ENCODE measurements at regions not wholly inside any gene's neighbourhood (a gene's known extent, or its start where the extent isn't known, plus 50 kb on each side); places are given as distances from the start of the nearest gene placed in this dataset.

GRCh38 chr2:137729305-137729704 is 235.0 kb upstream of the HNMT start:
- no peak for DNase-seq

GRCh38 chr2:137737559-137737958 is 226.7 kb upstream of the HNMT start:
- no peak for DNase-seq

GRCh38 chr2:137741784-137742362 is 222.4 kb upstream of the HNMT start:
- DNase-seq = no peak

GRCh38 chr2:137747509-137747908 is 216.8 kb upstream of the HNMT start:
- DNase-seq = no peak

- no peak for DNase-seq
Observed at GRCh38 chr2:137748533-137748932, 215.7 kb upstream of the HNMT start.

GRCh38 chr2:137764646-137765045 is 199.6 kb upstream of the HNMT start:
- no peak for DNase-seq

GRCh38 chr2:137769406-137769805 is 194.9 kb upstream of the HNMT start:
- DNase-seq = no peak

- no peak for DNase-seq
Observed at GRCh38 chr2:137770166-137770565, 194.1 kb upstream of the HNMT start.

- DNase-seq = no peak
Observed at GRCh38 chr2:137771064-137771463, 193.2 kb upstream of the HNMT start.

- no peak for DNase-seq
Observed at GRCh38 chr2:137772451-137772850, 191.8 kb upstream of the HNMT start.

GRCh38 chr2:137775529-137775928 is 188.7 kb upstream of the HNMT start:
- no peak for DNase-seq

- DNase-seq = no peak
Observed at GRCh38 chr2:137776697-137777096, 187.6 kb upstream of the HNMT start.

- no peak for DNase-seq
Observed at GRCh38 chr2:137797641-137798040, 166.6 kb upstream of the HNMT start.

- DNase-seq = no peak
Observed at GRCh38 chr2:137799600-137799999, 164.7 kb upstream of the HNMT start.

GRCh38 chr2:137800386-137800785 is 163.9 kb upstream of the HNMT start:
- DNase-seq = no peak

- DNase-seq = no peak
Observed at GRCh38 chr2:137801228-137801627, 163.0 kb upstream of the HNMT start.

- no peak for DNase-seq
Observed at GRCh38 chr2:137802038-137802437, 162.2 kb upstream of the HNMT start.

- no peak for DNase-seq
Observed at GRCh38 chr2:137806068-137806805, 158.0 kb upstream of the HNMT start.

GRCh38 chr2:137809252-137809651 is 155.0 kb upstream of the HNMT start:
- no peak for DNase-seq

GRCh38 chr2:137809837-137810236 is 154.4 kb upstream of the HNMT start:
- no peak for DNase-seq

- DNase-seq = no peak
Observed at GRCh38 chr2:137812517-137812916, 151.8 kb upstream of the HNMT start.

- no peak for DNase-seq
Observed at GRCh38 chr2:137813176-137813575, 151.1 kb upstream of the HNMT start.

GRCh38 chr2:137817058-137817457 is 147.2 kb upstream of the HNMT start:
- DNase-seq = no peak

- no peak for DNase-seq
Observed at GRCh38 chr2:137823196-137823595, 141.1 kb upstream of the HNMT start.

- DNase-seq = no peak
Observed at GRCh38 chr2:137824501-137824900, 139.8 kb upstream of the HNMT start.
